ENCODE measurements at regions not wholly inside any gene's neighbourhood (a gene's known extent, or its start where the extent isn't known, plus 50 kb on each side); places are given as distances from the start of the nearest gene placed in this dataset.
"Not testable (repeated sequence)": the region's sequence is repeated elsewhere in the genome, so short reads cannot be mapped to it uniquely, and the experiment has no call there.

DNA sequence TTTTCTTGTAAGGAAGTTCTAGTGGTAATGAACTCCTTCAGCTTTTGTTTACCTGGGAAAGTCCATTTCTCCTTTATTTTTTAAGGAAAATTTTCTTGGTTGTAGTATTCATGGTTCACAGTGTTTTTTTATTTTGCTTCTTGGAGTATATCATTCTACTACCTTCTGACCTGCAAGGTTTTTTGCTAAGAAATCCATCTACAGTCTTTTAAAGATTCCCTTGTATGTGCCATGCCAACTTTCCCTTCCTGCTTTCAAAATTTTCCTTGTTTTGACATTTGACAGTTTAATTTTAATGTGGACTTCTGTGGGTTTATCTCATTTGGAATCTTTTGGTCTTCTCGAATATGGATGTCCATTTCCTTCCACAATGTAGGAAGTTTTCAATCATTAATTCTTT is 855.6 kb downstream of the TBC1D32 start:
- DNase-seq = no peak

GRCh38 chr6:120473804-120474203 is 860.5 kb downstream of the TBC1D32 start:
- no peak for DNase-seq

- no peak for DNase-seq
Measured at GRCh38 chr6:120468486-120468885, 865.8 kb downstream of the TBC1D32 start.

DNA sequence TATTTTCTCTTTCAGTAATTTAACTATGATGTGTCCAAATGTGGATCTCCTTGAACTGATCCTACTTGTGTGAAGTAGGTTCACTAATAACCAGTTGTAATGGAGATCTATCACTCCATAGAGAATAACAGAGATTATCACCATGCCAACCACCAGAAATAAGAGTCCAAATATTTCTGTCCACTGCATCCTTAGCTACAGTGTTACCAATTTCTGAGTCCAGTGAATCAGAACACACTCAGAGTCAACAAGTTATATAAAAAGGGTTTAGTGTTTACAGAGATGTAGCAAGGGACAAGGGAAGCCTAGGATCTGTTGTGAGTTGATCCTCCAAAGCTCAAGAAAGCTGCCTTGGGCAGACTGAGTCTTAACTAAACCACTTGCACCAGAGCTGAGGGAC is 882.8 kb downstream of the TBC1D32 start:
- no peak for DNase-seq

GRCh38 chr6:120447605-120448004 is 886.7 kb downstream of the TBC1D32 start:
- no peak for DNase-seq

- not testable (repeated sequence) for DNase-seq
Measured at GRCh38 chr6:120432840-120433239, 901.4 kb downstream of the TBC1D32 start.

DNA sequence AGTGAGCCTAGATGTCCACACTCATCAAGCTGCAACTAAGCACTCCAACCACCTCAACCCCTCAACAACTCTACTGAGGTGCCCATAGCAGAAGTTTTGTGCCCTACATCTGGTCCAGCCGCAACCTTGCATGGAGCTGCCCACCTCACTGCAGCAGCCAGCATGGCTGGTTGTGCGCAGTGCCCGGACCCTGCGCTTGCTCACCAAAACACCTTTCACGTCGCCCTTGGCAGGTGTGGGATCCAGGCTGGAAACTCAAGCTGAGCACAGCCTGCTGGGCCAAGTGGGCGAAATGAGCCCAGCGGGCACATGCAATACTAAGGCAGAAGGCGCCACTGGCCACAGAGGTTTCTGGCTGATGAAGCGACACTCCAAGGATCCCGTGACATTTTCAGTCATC is 902.4 kb downstream of the TBC1D32 start:
- no peak for DNase-seq

- DNase-seq = no peak
Measured at GRCh38 chr6:120411394-120411793, 922.9 kb downstream of the TBC1D32 start.

DNA sequence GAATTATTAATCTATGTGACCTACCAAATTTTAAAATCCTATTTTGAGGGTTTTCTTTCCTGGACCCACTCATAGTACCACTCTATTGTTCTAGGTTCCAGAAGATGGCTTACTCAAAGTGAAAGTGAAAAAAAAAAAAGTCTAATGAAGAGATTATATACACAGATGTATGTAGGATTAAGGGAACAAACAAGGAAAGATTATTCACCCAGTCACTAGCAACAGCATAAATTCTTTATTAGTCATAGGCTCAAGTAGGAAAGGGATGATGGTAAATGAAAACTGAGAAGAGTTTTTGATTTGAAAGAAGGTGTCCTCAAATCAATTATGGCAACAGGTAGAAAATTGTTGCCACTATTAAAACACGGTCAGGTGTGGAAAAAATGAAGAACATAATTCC is 923.7 kb downstream of the TBC1D32 start:
- no peak for DNase-seq

DNA sequence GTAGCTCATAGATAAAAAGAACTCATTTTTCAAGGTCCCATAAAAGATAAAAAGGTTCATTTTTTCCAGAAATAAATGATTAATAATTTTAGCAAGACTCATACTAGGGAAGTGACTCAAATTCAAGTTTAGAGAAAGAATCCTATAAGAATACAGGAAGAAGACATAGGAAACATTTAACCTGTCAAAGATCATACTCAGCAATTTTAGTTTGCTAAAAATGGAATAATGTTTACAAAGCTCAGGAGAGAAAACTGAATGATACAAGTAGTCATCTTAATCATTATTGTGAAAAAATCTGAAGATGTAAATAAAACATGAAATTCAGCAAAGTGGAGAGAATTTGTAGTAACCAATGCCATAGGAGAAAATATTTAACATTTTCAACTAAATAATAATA is 926.6 kb downstream of the TBC1D32 start:
- no peak for DNase-seq

GRCh38 chr6:120405947-120406346 is 928.3 kb downstream of the TBC1D32 start:
- no peak for DNase-seq

GRCh38 chr6:120395784-120396183 is 938.5 kb downstream of the TBC1D32 start:
- DNase-seq = no peak

GRCh38 chr6:120395330-120395729 is 939.0 kb downstream of the TBC1D32 start:
- no peak for DNase-seq

DNA sequence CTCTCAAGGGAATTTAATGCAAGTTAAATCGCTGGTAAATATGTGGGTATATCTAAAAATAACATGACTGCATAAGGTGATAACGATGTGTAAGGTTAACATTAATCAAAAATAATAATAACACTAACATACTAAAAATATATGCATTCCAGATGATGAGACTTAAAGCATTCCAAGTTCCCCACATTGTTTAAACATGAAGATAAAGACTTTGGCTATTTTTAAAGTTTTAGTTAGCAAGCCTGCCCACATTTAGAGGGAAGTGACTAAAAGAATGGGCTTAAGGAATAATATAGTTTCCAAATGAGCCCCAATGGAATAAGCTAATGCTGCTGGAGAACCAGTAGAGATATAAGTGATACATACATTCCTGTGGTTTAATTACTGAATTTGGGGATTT is 941.3 kb downstream of the TBC1D32 start:
- no peak for DNase-seq

DNA sequence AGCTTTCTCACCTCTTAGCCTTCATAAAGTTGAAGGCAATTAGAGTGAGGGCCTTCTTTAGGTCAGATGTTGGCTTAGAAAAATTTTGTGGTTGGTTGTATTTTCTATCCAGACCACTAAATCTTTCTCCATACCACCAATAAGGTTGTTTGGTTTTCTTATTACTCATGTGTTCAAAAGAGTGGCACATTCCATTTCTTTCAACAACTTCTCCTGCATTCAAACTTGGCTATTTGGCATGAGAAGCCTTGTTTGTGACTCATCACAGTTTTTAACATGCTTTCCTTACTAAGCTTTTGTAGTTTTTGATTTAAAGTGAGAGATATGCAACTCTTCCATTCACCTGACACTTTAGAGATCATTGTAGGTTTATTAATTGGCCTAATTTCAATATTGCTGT is 949.6 kb downstream of the TBC1D32 start:
- no peak for DNase-seq

DNA sequence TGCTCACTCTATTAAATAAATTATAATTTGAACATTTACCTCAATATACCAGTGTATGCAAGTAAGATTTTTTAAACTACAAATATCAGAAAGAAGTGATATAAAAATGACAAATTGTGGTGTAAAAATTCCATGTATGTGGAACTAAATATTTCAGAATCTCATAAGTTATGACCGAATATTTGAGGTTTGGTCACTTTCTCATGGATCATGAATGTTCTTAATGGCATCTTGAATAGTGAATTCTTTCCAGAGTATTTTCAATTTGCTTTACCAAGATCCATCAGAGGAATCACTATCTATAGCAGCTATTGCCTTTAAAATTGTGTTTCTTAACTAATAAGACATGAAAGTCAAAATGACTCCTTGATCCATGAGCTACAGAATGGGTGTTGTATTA is 950.6 kb downstream of the TBC1D32 start:
- DNase-seq = no peak

- DNase-seq = peak; percentile 61
Measured at GRCh38 chr6:120378582-120379220, 955.6 kb downstream of the TBC1D32 start.

- no peak for DNase-seq
Measured at GRCh38 chr6:120373185-120373584, 961.1 kb downstream of the TBC1D32 start.

GRCh38 chr6:120363429-120363828 is 970.9 kb downstream of the TBC1D32 start:
- no peak for DNase-seq

- DNase-seq = not testable (repeated sequence)
Measured at GRCh38 chr6:120358535-120358934, 975.7 kb downstream of the TBC1D32 start.

DNA sequence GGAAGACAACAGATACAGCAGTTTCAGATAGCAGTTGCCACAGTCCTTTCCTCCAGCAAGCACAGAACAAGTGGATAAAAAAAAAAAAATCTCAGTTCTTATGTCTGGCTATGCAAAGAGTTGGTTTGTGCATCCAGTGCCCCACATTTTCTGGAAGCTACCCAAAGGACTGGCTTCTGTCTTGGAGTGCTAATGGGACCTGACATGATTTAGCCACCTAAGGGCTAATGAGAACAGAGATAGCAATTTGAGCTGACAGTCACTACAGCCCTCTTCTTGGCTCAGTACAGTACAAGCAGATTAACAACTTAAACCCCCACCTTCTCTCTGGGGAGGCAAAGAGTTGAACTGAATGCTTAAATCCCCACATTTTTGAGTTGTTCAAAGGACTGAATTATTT is 976.8 kb downstream of the TBC1D32 start:
- no peak for DNase-seq

GRCh38 chr6:120355822-120356221 is 978.5 kb downstream of the TBC1D32 start:
- no peak for DNase-seq

DNA sequence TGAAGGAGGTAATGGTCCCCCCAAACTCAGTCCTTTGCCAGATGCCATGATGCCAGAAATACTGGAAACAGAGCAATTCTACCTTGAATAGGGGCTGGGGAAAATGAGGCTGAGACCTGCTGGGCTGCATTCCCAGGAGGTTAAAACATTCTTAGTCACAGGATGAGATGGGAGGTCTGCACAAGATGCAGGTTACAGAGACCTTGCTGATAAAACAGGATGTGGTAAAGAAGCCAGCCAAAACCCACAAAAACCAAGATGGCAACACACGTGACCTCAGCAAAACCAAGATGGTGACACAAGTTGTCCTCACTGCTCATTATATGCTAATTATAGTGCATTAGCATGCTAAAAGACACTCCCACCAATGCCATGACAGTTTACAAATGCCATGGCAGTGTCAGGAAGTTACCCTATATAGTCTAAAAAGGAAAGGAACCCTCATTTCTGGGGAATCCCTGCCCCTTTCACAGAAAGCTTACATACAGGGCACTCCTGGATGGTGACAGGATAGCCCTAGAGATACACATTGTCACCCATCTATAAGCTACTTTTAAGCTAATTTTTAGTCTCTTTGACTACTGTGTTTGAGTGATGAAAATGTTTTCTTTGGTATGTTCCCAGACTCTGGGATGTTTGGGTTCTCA is 979.7 kb downstream of the TBC1D32 start:
- no peak for DNase-seq

GRCh38 chr6:120352491-120352890 is 981.8 kb downstream of the TBC1D32 start:
- no peak for DNase-seq

GRCh38 chr6:120348926-120349325 is 985.4 kb downstream of the TBC1D32 start:
- DNase-seq = no peak

All from hematopoietic multipotent progenitor cell treated with erythropoietin and hydrocortisone succinate and interleukin-3 and kit ligand, for 8 days (in vitro differentiated cells).